Loucy (cell line): ENCODE measurements at regions not wholly inside any gene's neighbourhood (a gene's known extent, or its start where the extent isn't known, plus 50 kb on each side); places are given as distances from the start of the nearest gene placed in this dataset.

Experiments
- EZH2phosphoT487 ChIP-seq: fragments of 200-600 bp; IDR thresholded peaks from 2 replicates; pipeline ENCODE4 v1.6.1; 2018; ENCODE audit warnings: antibody characterized with exemption, mild to moderate bottlenecking, moderate library complexity, borderline replicate concordance
- TF ChIP-seq, protein P1 (sequence below): fragments of 200-600 bp; sonication (generic); conservative IDR thresholded peaks from 2 replicates; pipeline ENCODE4 v1.5.1; 2014; ENCODE audit warnings: mild to moderate bottlenecking, antibody characterized with exemption, low read length

DNA sequence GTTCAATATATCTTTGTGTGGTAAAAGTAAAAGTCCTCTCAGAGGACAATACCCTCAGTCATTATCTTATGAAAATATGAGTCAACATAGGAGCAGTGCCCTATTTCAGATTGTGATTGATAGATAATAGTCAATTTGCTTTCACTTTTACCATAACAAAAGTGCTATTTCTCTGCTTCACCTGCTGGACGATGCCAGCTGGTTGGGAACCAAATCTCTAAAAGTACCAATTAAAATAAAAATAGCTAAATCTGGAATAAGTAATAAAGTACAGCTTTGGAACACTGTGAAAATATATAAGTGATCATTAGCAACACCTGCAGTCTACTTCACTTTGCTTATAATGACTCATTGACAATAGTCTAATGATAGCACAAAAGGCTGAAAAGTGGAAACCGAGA lies 390.3 kb upstream of the AGTR1 start:
- TF ChIP-seq, protein P1, sequence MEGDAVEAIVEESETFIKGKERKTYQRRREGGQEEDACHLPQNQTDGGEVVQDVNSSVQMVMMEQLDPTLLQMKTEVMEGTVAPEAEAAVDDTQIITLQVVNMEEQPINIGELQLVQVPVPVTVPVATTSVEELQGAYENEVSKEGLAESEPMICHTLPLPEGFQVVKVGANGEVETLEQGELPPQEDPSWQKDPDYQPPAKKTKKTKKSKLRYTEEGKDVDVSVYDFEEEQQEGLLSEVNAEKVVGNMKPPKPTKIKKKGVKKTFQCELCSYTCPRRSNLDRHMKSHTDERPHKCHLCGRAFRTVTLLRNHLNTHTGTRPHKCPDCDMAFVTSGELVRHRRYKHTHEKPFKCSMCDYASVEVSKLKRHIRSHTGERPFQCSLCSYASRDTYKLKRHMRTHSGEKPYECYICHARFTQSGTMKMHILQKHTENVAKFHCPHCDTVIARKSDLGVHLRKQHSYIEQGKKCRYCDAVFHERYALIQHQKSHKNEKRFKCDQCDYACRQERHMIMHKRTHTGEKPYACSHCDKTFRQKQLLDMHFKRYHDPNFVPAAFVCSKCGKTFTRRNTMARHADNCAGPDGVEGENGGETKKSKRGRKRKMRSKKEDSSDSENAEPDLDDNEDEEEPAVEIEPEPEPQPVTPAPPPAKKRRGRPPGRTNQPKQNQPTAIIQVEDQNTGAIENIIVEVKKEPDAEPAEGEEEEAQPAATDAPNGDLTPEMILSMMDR: no peak
- no peak for TF ChIP-seq EZH2phosphoT487
